ENCODE measurements at regions not wholly inside any gene's neighbourhood (a gene's known extent, or its start where the extent isn't known, plus 50 kb on each side); places are given as distances from the start of the nearest gene placed in this dataset.
"Not testable (repeated sequence)": the region's sequence is repeated elsewhere in the genome, so short reads cannot be mapped to it uniquely, and the experiment has no call there.

- Histone ChIP-seq H3K36me3 (no peaks in the 10 kb centered on the region), H3K27ac (peak overlapping the region in 1 of 10 donors; percentile 70), H3K27me3 (no peaks in the 10 kb centered on the region), H3K9me3 (peaks cover 0 to 3% (median 0%) of the 10 kb centered on the region in 11 donors), H3K4me1 (peaks cover 0 to 32% (median 0%) of the 10 kb centered on the region in 9 donors), H3K4me3 (no peak overlapping the region)
- WGBS, 2 donors, result 97 to 99% methylated on average over 2 of the region's 2 CpGs
- no peak for ATAC-seq
- intact Hi-C loops (cut with DNase I), result no loop called here
- no peak for TF ChIP-seq CTCF (IDR thresholded peaks at IDR 0.05)
- no peak for DNase-seq
These were observed 215.4 kb downstream of the KCNRG start for GRCh38 chr13:50230662-50230978.

- H3K36me3 ChIP-seq; DNase-seq; H3K27me3 ChIP-seq; intact Hi-C loops (cut with DNase I); H3K27ac ChIP-seq; H3K9me3 ChIP-seq; H3K4me3 ChIP-seq; ATAC-seq: not testable (repeated sequence)
- 97 to 98% methylated on average over 5 of the region's 5 CpGs for WGBS, 2 donors
- H3K4me1 ChIP-seq, result peaks cover 0 to 25% (median 0%) of the 10 kb centered on the region in 9 donors
These were observed 218.3 kb downstream of the KCNRG start for GRCh38 chr13:50233574-50233973.

- no peak for TF ChIP-seq CTCF (IDR thresholded peaks at IDR 0.05)
- peak overlapping the region in 1 of 10 donors; percentile 33 for H3K27ac ChIP-seq
- DNase-seq, result no peak
- no peaks in the 10 kb centered on the region for H3K27me3 ChIP-seq
- H3K4me1 ChIP-seq, result peaks cover 0 to 13% (median 0%) of the 10 kb centered on the region in 9 donors
- ATAC-seq, result no peak
- peak overlapping the region in 1 of 10 donors; percentile 3 for H3K4me3 ChIP-seq
- WGBS, 2 donors, result 85 to 88% methylated on average over 6 of the region's 6 CpGs
- intact Hi-C loops (cut with DNase I), result no loop called here
- no peaks in the 10 kb centered on the region for H3K36me3 ChIP-seq
- H3K9me3 ChIP-seq, result peaks cover 0 to 3% (median 0%) of the 10 kb centered on the region in 11 donors
These were observed 220.5 kb downstream of the KCNRG start for GRCh38 chr13:50235604-50236342.

- H3K36me3 ChIP-seq, result no peaks in the 10 kb centered on the region
- no peaks in the 10 kb centered on the region for H3K27me3 ChIP-seq
- intact Hi-C loops (cut with DNase I), result no loop called here
- H3K27ac ChIP-seq, result peak overlapping the region in 1 of 10 donors; percentile 33
- H3K4me3 ChIP-seq, result no peak overlapping the region
- no peak for TF ChIP-seq CTCF (IDR thresholded peaks at IDR 0.05)
- H3K9me3 ChIP-seq, result no peaks in the 10 kb centered on the region
- WGBS, 2 donors, result 53 to 72% methylated on average over 9 of the region's 9 CpGs
- DNase-seq, result no peak
- peaks cover 0 to 9% (median 0%) of the 10 kb centered on the region in 9 donors for H3K4me1 ChIP-seq
- peak in 1 of 8 donors; percentile 34 for ATAC-seq
These were observed 221.7 kb downstream of the KCNRG start for GRCh38 chr13:50236898-50237318.

GRCh38 chr13:50238922-50239321 lies 223.7 kb downstream of the KCNRG start:
- intact Hi-C loops (cut with DNase I), result no loop called here
- peaks cover 0 to 9% (median 0%) of the 10 kb centered on the region in 9 donors for H3K4me1 ChIP-seq
- TF ChIP-seq CTCF (IDR thresholded peaks at IDR 0.05), result no peak
- H3K27me3 ChIP-seq, result no peaks in the 10 kb centered on the region
- WGBS, 2 donors, result 98 to 99% methylated on average over 1 of the region's 1 CpG
- H3K4me3 ChIP-seq, result no peak overlapping the region
- DNase-seq (no peak), ATAC-seq (no peak)
- no peaks in the 10 kb centered on the region for H3K9me3 ChIP-seq
- H3K36me3 ChIP-seq, result no peaks in the 10 kb centered on the region
- no peak overlapping the region for H3K27ac ChIP-seq
